ENCODE measurements at regions not wholly inside any gene's neighbourhood (a gene's known extent, or its start where the extent isn't known, plus 50 kb on each side); places are given as distances from the start of the nearest gene placed in this dataset.
"Not testable (repeated sequence)": the region's sequence is repeated elsewhere in the genome, so short reads cannot be mapped to it uniquely, and the experiment has no call there.

DNA sequence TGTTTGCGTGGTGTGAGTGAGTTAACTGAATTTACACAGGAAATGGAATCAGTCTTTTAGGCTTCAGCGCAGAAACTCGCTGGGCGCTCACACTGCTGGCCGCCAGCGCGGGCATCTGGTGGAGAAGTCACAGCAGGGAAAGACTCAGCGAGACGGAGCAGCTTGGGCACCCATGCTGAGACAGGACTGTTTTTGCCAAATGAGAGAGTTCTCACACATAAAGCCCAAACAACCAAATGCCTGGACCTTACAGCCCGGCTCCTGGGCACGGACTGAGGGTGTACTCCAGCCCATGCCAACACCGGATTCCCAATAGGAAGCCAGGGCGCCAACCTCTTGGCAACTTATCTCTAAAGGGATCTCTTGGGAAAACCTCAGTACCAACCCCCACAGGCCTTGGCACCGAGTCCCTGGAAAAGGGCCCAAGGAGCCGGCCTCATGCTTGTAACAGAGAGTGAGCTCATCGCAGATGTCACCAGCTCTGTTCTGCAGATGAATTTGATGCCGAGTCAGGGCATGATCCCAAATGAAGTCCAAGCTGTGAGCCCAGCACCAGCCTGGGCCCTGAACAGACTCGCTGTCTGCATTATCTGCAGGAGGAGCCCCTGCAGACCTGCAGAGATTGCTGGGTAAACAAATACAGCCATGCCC lies 4065.2 kb upstream of the TPTE start:
- H3K27me3 ChIP-seq (ENCODE audit: control insufficient read depth in 1 of 2, insufficient read depth in 1 of 2, low read length in 2 of 2); H2BK15ac ChIP-seq (ENCODE audit: low read depth, poor library complexity, severe bottlenecking); H3K18ac ChIP-seq (ENCODE audit: low read depth in 1 of 2, low read length in 2 of 2); H4K8ac ChIP-seq (ENCODE audit: low read length); H3K27ac ChIP-seq (ENCODE audit: low read length, poor library complexity, severe bottlenecking); H3K4me1 ChIP-seq (ENCODE audit: control insufficient read depth, insufficient read depth, low read depth, low read length); H2AK5ac ChIP-seq (ENCODE audit: low read length, severe bottlenecking); H3K79me1 ChIP-seq (replicated peaks; ENCODE audit: low read length, poor library complexity, severe bottlenecking); H3K23ac ChIP-seq (ENCODE audit: low read length in 2 of 2); H3K4ac ChIP-seq (ENCODE audit: low read depth in 1 of 2, low read length in 2 of 2); DNase-seq; H3K4me2 ChIP-seq (ENCODE audit: low read length, poor library complexity, severe bottlenecking); H3K36me3 ChIP-seq (ENCODE audit: control insufficient read depth in 1 of 2, insufficient read depth in 2 of 2, low read depth in 1 of 2, low read length in 2 of 2); H4K91ac ChIP-seq (ENCODE audit: low read length); H2AFZ ChIP-seq (ENCODE audit: low read depth, low read length); H2BK120ac ChIP-seq (ENCODE audit: low read depth, low read length); H3K14ac ChIP-seq (ENCODE audit: low read length in 2 of 2); H3K9ac ChIP-seq (ENCODE audit: low read length); H2BK5ac ChIP-seq (ENCODE audit: low read depth, low read length, poor library complexity, severe bottlenecking); H2BK12ac ChIP-seq (ENCODE audit: low read length in 2 of 2); H3K9me3 ChIP-seq (ENCODE audit: control insufficient read depth, low read length); H3K4me3 ChIP-seq (ENCODE audit: insufficient read depth in 1 of 2, low read depth in 1 of 2, low read length in 2 of 2): not testable (repeated sequence)
- no CpG with 5 or more reads among the region's 18 CpGs for WGBS

GRCh38 chr21:6459761-6460160 lies 4061.6 kb upstream of the TPTE start:
- H3K9me3 ChIP-seq (ENCODE audit: control insufficient read depth, low read length); H3K4me2 ChIP-seq (ENCODE audit: low read length, poor library complexity, severe bottlenecking); H2BK15ac ChIP-seq (ENCODE audit: low read depth, poor library complexity, severe bottlenecking): not testable (repeated sequence)

GRCh38 chr21:6461358-6461757 lies 4060.0 kb upstream of the TPTE start:
- not testable (repeated sequence) for H3K9ac ChIP-seq (ENCODE audit: low read length); H3K18ac ChIP-seq (ENCODE audit: low read depth in 1 of 2, low read length in 2 of 2); H3K27ac ChIP-seq (ENCODE audit: low read length, poor library complexity, severe bottlenecking); H3K23ac ChIP-seq (ENCODE audit: low read length in 2 of 2); H3K14ac ChIP-seq (ENCODE audit: low read length in 2 of 2); H2AFZ ChIP-seq (ENCODE audit: low read depth, low read length); H3K4me1 ChIP-seq (ENCODE audit: control insufficient read depth, insufficient read depth, low read depth, low read length); H3K4me3 ChIP-seq (ENCODE audit: insufficient read depth in 1 of 2, low read depth in 1 of 2, low read length in 2 of 2); H2AK5ac ChIP-seq (ENCODE audit: low read length, severe bottlenecking); H4K8ac ChIP-seq (ENCODE audit: low read length); H2BK5ac ChIP-seq (ENCODE audit: low read depth, low read length, poor library complexity, severe bottlenecking); DNase-seq; H2BK15ac ChIP-seq (ENCODE audit: low read depth, poor library complexity, severe bottlenecking); H3K9me3 ChIP-seq (ENCODE audit: control insufficient read depth, low read length); H3K4ac ChIP-seq (ENCODE audit: low read depth in 1 of 2, low read length in 2 of 2); H2BK12ac ChIP-seq (ENCODE audit: low read length in 2 of 2); H3K4me2 ChIP-seq (ENCODE audit: low read length, poor library complexity, severe bottlenecking); H3K79me1 ChIP-seq (replicated peaks; ENCODE audit: low read length, poor library complexity, severe bottlenecking); H3K36me3 ChIP-seq (ENCODE audit: control insufficient read depth in 1 of 2, insufficient read depth in 2 of 2, low read depth in 1 of 2, low read length in 2 of 2); H2BK120ac ChIP-seq (ENCODE audit: low read depth, low read length); H4K91ac ChIP-seq (ENCODE audit: low read length); H3K27me3 ChIP-seq (ENCODE audit: control insufficient read depth in 1 of 2, insufficient read depth in 1 of 2, low read length in 2 of 2)
- WGBS = no CpG with 5 or more reads among the region's 10 CpGs

More at GRCh38 chr21:6459761-6460160, 4061.6 kb upstream of the TPTE start:
- H4K91ac ChIP-seq (ENCODE audit: low read length); H3K79me1 ChIP-seq (replicated peaks; ENCODE audit: low read length, poor library complexity, severe bottlenecking); H2BK5ac ChIP-seq (ENCODE audit: low read depth, low read length, poor library complexity, severe bottlenecking); H3K18ac ChIP-seq (ENCODE audit: low read depth in 1 of 2, low read length in 2 of 2); H3K4me1 ChIP-seq (ENCODE audit: control insufficient read depth, insufficient read depth, low read depth, low read length); H2BK12ac ChIP-seq (ENCODE audit: low read length in 2 of 2); H3K27ac ChIP-seq (ENCODE audit: low read length, poor library complexity, severe bottlenecking); H3K36me3 ChIP-seq (ENCODE audit: control insufficient read depth in 1 of 2, insufficient read depth in 2 of 2, low read depth in 1 of 2, low read length in 2 of 2); H2AFZ ChIP-seq (ENCODE audit: low read depth, low read length); H4K8ac ChIP-seq (ENCODE audit: low read length); H2AK5ac ChIP-seq (ENCODE audit: low read length, severe bottlenecking); H3K27me3 ChIP-seq (ENCODE audit: control insufficient read depth in 1 of 2, insufficient read depth in 1 of 2, low read length in 2 of 2); H3K9ac ChIP-seq (ENCODE audit: low read length); H2BK120ac ChIP-seq (ENCODE audit: low read depth, low read length); H3K4me3 ChIP-seq (ENCODE audit: insufficient read depth in 1 of 2, low read depth in 1 of 2, low read length in 2 of 2); H3K23ac ChIP-seq (ENCODE audit: low read length in 2 of 2); H3K4ac ChIP-seq (ENCODE audit: low read depth in 1 of 2, low read length in 2 of 2); H3K14ac ChIP-seq (ENCODE audit: low read length in 2 of 2); DNase-seq: not testable (repeated sequence)
- WGBS = no CpG with 5 or more reads among the region's 12 CpGs

GRCh38 chr21:6464419-6464818 lies 4057.0 kb upstream of the TPTE start:
- not testable (repeated sequence) for H2AK5ac ChIP-seq (ENCODE audit: low read length, severe bottlenecking); H3K36me3 ChIP-seq (ENCODE audit: control insufficient read depth in 1 of 2, insufficient read depth in 2 of 2, low read depth in 1 of 2, low read length in 2 of 2); H2BK5ac ChIP-seq (ENCODE audit: low read depth, low read length, poor library complexity, severe bottlenecking); H3K9me3 ChIP-seq (ENCODE audit: control insufficient read depth, low read length); DNase-seq; H3K27me3 ChIP-seq (ENCODE audit: control insufficient read depth in 1 of 2, insufficient read depth in 1 of 2, low read length in 2 of 2); H2BK120ac ChIP-seq (ENCODE audit: low read depth, low read length); H3K18ac ChIP-seq (ENCODE audit: low read depth in 1 of 2, low read length in 2 of 2); H3K4me1 ChIP-seq (ENCODE audit: control insufficient read depth, insufficient read depth, low read depth, low read length); H4K8ac ChIP-seq (ENCODE audit: low read length); H3K4me3 ChIP-seq (ENCODE audit: insufficient read depth in 1 of 2, low read depth in 1 of 2, low read length in 2 of 2); H3K79me1 ChIP-seq (replicated peaks; ENCODE audit: low read length, poor library complexity, severe bottlenecking); H3K27ac ChIP-seq (ENCODE audit: low read length, poor library complexity, severe bottlenecking); H3K9ac ChIP-seq (ENCODE audit: low read length); H3K4ac ChIP-seq (ENCODE audit: low read depth in 1 of 2, low read length in 2 of 2); H2BK12ac ChIP-seq (ENCODE audit: low read length in 2 of 2); H4K91ac ChIP-seq (ENCODE audit: low read length); H3K23ac ChIP-seq (ENCODE audit: low read length in 2 of 2); H3K4me2 ChIP-seq (ENCODE audit: low read length, poor library complexity, severe bottlenecking); H2AFZ ChIP-seq (ENCODE audit: low read depth, low read length); H2BK15ac ChIP-seq (ENCODE audit: low read depth, poor library complexity, severe bottlenecking); H3K14ac ChIP-seq (ENCODE audit: low read length in 2 of 2)
- no CpG with 5 or more reads among the region's 11 CpGs for WGBS

Measured in mesenchymal stem cell (in vitro differentiated cells and primary cell).